Central memory CD8-positive, alpha-beta T cell (primary cell): ENCODE measurements at regions not wholly inside any gene's neighbourhood (a gene's known extent, or its start where the extent isn't known, plus 50 kb on each side); places are given as distances from the start of the nearest gene placed in this dataset.

Experiments used
- ATAC-seq: fragments of 150-1000 bp; cut with Tn5 transposase; replicated peaks from 2 replicates; pipeline ENCODE4 v1.10.0; 2022; ENCODE audit warnings: mild to moderate bottlenecking, moderate FRiP score, moderate number of reproducible peaks; ENCODE audit not compliant: poor library complexity, severe bottlenecking; ENCODE audit errors: extremely low read depth
- DNase-seq, 2 donors: peaks; one replicate each; pipeline ENCODE4 v3.0.0; 2021; ENCODE audit warnings: low spot score in 2 of 2
- H3K27ac Mint-ChIP-seq: one replicate; pipeline ENCODE4 v1.8.0; 2022; ENCODE audit warnings: low read depth, mild to moderate bottlenecking, moderate library complexity, mixed read lengths
- H3K27me3 Mint-ChIP-seq: one replicate; pipeline ENCODE4 v1.8.0; 2022; ENCODE audit warnings: mixed read lengths
- H3K36me3 Mint-ChIP-seq: one replicate; pipeline ENCODE4 v1.8.0; 2022; ENCODE audit warnings: mild to moderate bottlenecking, moderate library complexity, mixed read lengths; ENCODE audit not compliant: insufficient read depth
- H3K4me1 Mint-ChIP-seq: one replicate; pipeline ENCODE4 v1.8.0; 2022; ENCODE audit warnings: mixed read lengths
- H3K4me3 Mint-ChIP-seq: one replicate; pipeline ENCODE4 v1.8.0; 2022; ENCODE audit warnings: mild to moderate bottlenecking, moderate library complexity, mixed read lengths
- H3K9me3 Mint-ChIP-seq: one replicate; pipeline ENCODE4 v1.8.0; 2022; ENCODE audit warnings: mixed read lengths

DNA sequence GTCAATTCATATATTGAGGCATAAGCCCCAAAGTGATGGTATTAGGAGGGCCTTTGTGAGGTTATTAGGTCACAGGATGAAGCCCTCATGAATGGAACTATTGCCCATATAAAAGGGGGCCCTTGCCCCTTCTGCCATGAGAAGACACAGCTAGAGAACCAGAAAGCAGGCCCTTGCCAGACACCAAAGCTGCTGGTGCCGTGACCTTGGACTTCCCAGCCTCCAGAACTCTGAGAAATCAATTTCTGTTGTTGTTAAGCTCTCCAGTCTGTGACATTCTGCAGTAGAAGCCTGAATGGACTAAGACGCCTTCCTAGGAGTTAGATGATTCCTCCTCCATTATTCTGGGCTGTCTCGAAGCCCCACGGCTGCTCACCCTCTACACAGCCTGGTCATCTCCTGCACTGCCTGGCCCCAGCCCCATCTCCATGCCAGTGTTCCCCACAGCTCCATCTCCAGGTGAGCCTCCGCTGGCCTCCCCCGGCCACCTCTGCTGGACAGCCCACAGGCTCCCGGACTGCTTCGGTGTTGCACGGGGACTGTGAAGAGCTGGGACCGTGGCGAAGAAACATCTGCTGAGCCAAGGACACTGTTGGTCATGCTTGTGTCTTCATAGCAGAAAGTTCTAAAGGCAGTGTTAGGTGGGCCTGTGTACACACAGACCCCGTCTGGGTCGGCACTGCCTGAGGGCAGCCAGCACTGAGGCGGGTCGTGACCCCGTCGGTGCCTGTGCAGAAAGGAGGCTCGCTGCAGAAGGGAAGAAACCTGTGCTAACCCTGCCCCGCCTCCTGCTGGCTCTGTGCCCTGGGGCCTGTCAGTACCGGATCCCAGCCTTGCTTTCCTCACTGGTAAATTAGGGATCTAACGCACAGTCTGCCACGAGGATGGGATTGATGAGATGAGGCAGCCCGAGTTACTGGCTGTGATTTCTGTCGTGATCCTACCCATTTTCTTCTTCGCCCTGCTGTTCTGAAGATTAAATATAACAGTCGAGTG, 55.1 kb upstream of the CNOT6 start:
- H3K9me3 Mint-ChIP-seq = no peaks in the 10 kb centered on the region
- peaks cover 22% of the 10 kb centered on the region for H3K27me3 Mint-ChIP-seq
- no peak for DNase-seq
- peaks cover 5% of the 10 kb centered on the region for H3K4me1 Mint-ChIP-seq
- H3K4me3 Mint-ChIP-seq = no peak overlapping the region
- ATAC-seq = no peak
- H3K36me3 Mint-ChIP-seq = no peaks in the 10 kb centered on the region
- H3K27ac Mint-ChIP-seq = no peak overlapping the region

DNA sequence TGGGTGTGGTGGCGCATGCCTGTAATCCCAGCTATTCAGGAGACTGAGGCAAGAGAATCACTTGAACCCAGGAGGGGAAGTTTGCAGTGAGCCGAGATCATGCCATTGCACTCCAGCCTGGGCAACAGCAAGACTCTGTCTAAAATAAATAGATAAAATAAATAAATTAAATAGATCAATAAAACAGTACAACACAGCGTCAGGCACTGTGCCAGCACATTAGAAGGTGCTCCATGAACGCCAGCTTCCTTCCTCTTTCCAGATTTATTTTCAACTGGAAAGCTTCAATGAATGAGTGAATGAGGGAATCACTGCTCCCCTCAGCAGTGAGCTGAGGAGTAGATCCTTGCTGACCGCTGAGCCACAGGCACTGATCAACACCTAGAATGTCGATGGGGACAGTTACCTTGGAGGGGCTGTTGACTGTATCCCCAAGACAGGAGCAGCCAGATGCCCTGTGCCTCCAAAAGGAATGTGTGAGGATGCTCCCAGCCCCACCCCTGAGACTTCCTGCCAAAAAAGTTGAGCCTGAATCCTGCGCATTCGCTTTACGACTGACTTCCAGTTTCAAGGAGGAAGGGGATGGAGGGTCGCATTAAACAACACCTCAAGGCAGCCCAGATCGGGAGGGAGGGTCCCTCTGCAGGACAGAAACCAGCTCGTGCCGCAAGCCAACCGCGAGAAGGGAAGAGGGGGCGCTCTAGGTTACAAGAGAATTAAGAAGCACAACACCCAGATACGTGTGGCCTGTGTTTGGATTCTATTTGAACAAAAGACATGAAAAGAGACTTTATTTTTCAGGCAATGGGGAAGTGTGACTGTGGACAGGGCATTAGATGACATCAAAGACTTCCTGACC, 54.0 kb upstream of the CNOT6 start:
- peaks cover 5% of the 10 kb centered on the region for H3K4me1 Mint-ChIP-seq
- no peak for DNase-seq
- no peak overlapping the region for H3K4me3 Mint-ChIP-seq
- H3K27me3 Mint-ChIP-seq = peaks cover 22% of the 10 kb centered on the region
- no peak overlapping the region for H3K27ac Mint-ChIP-seq
- no peak for ATAC-seq
- no peaks in the 10 kb centered on the region for H3K36me3 Mint-ChIP-seq
- H3K9me3 Mint-ChIP-seq = peaks cover 9% of the 10 kb centered on the region

GRCh38 chr5:180441564-180442051, 52.6 kb upstream of the CNOT6 start:
- Mint-ChIP-seq H3K4me1 (peaks cover 5% of the 10 kb centered on the region), H3K9me3 (peaks cover 9% of the 10 kb centered on the region), H3K4me3 (no peak overlapping the region), H3K27ac (no peak overlapping the region), H3K36me3 (no peaks in the 10 kb centered on the region), H3K27me3 (peaks cover 23% of the 10 kb centered on the region)
- DNase-seq (no peak), ATAC-seq (no peak)
